ENCODE measurements at regions not wholly inside any gene's neighbourhood (a gene's known extent, or its start where the extent isn't known, plus 50 kb on each side); places are given as distances from the start of the nearest gene placed in this dataset.
"Not testable (repeated sequence)": the region's sequence is repeated elsewhere in the genome, so short reads cannot be mapped to it uniquely, and the experiment has no call there.

DNA sequence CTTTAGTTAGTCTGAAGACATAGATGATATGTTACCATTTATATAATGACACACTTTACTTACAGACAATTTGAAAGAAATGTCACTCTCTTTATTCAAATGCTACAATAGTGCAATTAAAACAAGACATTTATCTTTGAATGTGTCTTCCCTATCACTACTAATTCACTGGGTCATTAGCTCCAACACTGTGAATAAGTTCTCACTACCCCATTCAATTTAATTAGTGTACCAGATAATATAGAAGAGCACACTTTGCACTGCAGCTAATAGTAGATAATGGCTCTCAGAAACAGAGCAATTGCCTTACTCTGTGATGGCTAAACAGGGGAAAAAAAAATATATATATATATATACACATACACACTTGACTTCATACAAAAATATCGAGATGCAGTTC, 497.0 kb downstream of the DTWD2 start:
- H3K4me3 ChIP-seq (replicated peaks in 1 of 2; ENCODE audit: low read depth in 2 of 2, low read length in 2 of 2) = no peak overlapping the region
- TF ChIP-seq, protein P1, sequence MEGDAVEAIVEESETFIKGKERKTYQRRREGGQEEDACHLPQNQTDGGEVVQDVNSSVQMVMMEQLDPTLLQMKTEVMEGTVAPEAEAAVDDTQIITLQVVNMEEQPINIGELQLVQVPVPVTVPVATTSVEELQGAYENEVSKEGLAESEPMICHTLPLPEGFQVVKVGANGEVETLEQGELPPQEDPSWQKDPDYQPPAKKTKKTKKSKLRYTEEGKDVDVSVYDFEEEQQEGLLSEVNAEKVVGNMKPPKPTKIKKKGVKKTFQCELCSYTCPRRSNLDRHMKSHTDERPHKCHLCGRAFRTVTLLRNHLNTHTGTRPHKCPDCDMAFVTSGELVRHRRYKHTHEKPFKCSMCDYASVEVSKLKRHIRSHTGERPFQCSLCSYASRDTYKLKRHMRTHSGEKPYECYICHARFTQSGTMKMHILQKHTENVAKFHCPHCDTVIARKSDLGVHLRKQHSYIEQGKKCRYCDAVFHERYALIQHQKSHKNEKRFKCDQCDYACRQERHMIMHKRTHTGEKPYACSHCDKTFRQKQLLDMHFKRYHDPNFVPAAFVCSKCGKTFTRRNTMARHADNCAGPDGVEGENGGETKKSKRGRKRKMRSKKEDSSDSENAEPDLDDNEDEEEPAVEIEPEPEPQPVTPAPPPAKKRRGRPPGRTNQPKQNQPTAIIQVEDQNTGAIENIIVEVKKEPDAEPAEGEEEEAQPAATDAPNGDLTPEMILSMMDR (IDR thresholded peaks at IDR 0.05; ENCODE audit: low read depth, low read length) = no peak
- no peak for DNase-seq (ENCODE audit: low read depth in 2 of 2)

DNA sequence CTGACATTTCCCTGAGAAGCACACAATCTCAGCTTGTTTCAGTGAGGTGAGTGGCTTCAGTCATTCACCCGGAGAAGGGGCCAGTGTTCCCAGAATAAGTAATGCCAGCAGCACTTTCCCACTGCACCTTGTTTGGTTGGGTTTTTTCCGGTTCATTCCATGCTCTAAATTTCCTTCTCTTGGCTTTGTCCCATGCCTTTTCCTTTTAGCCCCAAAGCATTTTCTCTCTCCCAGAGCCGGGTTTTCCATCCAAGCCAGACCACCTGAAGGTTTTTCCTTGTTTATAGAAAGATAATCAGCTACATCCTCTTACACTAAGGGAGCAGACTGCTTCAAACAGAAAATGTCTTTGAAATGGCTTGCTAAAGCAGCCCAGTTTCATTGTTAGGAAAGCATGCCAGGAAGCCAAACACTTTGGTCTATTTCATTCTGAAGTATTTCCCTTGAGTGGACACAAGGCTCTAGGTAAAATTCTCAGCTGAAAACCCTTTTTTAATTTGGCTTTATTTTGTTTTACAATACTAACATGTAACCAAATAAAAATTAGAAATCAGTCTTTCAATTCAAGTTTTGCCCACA, 501.6 kb downstream of the DTWD2 start:
- TF ChIP-seq, protein P1 (IDR thresholded peaks at IDR 0.05; ENCODE audit: low read depth, low read length) = no peak

DNA sequence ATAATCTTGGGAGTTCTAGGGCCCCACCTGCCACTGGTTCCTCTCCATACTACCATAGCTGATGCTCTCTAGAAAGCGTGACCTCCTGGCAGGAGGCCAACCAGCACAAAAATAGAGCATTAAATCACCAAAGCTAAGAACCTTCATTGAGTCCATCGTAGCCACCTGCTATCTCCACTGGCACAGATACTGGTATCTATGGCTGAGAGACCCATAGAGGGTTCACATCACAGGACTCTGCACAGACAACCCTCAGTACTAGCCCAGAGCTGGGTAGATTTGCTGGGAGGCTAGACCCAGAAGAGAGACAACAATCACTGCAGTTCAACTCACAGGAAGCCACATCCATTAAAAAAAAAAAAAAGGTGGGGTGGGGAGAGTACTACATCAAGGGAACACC, 509.1 kb downstream of the DTWD2 start:
- no peak overlapping the region for H3K4me3 ChIP-seq (replicated peaks in 1 of 2; ENCODE audit: low read depth in 2 of 2, low read length in 2 of 2)
- TF ChIP-seq, protein P1 (IDR thresholded peaks at IDR 0.05; ENCODE audit: low read depth, low read length) = no peak

More for the DNA sequence above, 501.6 kb downstream of the DTWD2 start:
- no peak for DNase-seq (ENCODE audit: low read depth in 2 of 2)
- no peak overlapping the region for H3K4me3 ChIP-seq (replicated peaks in 1 of 2; ENCODE audit: low read depth in 2 of 2, low read length in 2 of 2)

DNA sequence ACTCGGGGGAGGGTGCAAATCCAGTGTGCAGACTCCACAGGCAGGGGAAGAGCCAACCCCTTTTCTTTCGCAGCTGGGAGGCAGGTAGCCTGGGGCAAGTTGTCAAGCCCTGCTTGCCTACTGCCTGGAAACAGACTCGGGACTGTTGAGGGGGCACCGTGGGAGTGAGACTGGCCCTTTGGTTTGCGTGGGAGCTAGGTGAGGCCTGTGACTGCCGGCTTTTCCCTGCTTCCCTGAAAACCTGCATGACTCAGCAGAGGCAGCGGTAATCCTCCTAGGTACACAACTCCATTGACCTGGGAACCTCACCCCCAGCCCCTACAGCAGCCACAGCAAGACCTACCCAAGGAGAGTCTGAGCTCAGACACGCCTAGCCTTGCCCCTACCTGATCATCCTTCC, 509.5 kb downstream of the DTWD2 start:
- TF ChIP-seq, protein P1 (IDR thresholded peaks at IDR 0.05; ENCODE audit: low read depth, low read length) = no peak

More for the DNA sequence above, 509.1 kb downstream of the DTWD2 start:
- no peak for DNase-seq (ENCODE audit: low read depth in 2 of 2)

DNA sequence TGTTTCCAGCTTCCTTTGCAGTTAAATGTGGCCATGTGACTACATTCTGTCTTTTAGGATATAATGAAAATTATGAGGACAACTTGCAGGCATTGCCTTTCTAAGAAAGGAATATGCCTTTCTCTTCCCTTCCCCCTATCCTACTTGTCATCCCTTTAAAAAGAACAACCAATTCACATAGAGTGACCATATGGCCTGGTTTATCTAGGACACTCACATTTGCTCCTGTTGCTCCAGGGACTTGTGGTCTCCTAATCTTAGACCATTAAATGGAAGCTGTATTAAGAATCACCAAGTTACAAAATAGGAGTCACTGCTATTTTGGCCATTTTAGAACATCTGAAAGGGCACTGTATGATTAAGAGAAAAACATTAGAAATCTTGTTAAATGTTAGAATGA, 520.3 kb downstream of the DTWD2 start:
- TF ChIP-seq, protein P1 (IDR thresholded peaks at IDR 0.05; ENCODE audit: low read depth, low read length) = no peak
- H3K4me3 ChIP-seq (replicated peaks in 1 of 2; ENCODE audit: low read depth in 2 of 2, low read length in 2 of 2) = no peak overlapping the region
- no peak for DNase-seq (ENCODE audit: low read depth in 2 of 2)

More for the DNA sequence above, 509.5 kb downstream of the DTWD2 start:
- H3K4me3 ChIP-seq (replicated peaks in 1 of 2; ENCODE audit: low read depth in 2 of 2, low read length in 2 of 2) = no peak overlapping the region
- no peak for DNase-seq (ENCODE audit: low read depth in 2 of 2)

DNA sequence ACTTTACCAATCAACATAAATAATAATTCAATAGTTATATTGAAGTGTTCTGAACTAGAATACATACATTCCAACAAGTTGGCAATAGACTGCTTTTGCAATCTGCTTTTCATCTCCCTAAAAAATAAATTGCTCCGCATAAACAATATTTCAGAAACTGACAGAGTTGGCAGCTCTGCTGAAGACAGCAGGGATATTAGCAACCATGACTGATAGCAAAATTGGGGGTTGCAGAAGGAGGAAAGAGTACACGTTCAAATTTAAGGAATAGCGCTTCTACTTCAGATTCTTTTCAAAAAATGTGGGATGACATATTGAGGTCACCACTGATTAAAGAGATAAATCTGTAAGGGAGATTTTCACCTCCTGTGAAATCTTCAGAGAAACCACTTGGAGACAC, 521.2 kb downstream of the DTWD2 start:
- no peak overlapping the region for H3K4me3 ChIP-seq (replicated peaks in 1 of 2; ENCODE audit: low read depth in 2 of 2, low read length in 2 of 2)
- TF ChIP-seq, protein P1 (IDR thresholded peaks at IDR 0.05; ENCODE audit: low read depth, low read length) = no peak
- DNase-seq (ENCODE audit: low read depth in 2 of 2) = no peak

DNA sequence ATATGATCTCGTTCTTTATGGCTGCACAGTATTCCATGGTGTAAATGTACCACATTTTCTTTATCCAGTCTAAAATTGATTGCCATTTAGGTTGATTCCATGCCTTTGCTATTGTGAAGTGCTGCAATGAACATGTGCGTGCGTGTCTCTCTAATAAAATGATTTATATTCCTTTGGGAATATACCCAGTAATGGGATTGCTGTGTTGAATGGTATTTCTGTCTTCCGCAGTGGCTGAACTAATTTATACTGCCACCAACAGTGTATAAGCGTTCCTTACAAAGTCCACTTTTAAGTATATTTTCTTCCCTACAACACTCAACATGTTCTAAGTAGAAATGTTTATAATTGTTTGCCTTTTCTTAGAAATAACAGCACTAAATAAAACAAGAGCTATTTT, 521.9 kb downstream of the DTWD2 start:
- TF ChIP-seq, protein P1 (IDR thresholded peaks at IDR 0.05; ENCODE audit: low read depth, low read length) = no peak
- no peak for DNase-seq (ENCODE audit: low read depth in 2 of 2)

DNA sequence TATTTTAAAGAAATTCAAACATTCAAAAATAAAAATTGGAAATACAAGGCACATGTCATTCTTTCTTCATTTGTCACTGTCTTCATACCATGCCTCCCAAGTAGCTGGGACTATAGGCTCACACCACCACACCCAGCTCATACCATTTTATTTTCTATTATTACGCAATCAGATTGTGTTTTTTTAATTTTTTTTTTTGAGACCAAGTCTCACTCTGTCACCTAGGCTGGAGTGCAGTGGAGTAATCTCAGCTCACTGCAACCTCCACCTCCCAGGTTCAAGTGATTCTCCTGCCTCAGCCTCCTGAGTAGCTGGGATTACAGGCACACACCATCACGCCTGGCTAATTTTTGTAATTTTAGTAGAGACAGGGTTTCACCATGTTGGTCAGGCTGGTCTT, 526.1 kb downstream of the DTWD2 start:
- not testable (repeated sequence) for H3K4me3 ChIP-seq (replicated peaks in 1 of 2; ENCODE audit: low read depth in 2 of 2, low read length in 2 of 2); DNase-seq (ENCODE audit: low read depth in 2 of 2)

More for the DNA sequence above, 521.9 kb downstream of the DTWD2 start:
- no peak overlapping the region for H3K4me3 ChIP-seq (replicated peaks in 1 of 2; ENCODE audit: low read depth in 2 of 2, low read length in 2 of 2)
